ENCODE measurements at regions not wholly inside any gene's neighbourhood (a gene's known extent, or its start where the extent isn't known, plus 50 kb on each side); places are given as distances from the start of the nearest gene placed in this dataset.
"Not testable (repeated sequence)": the region's sequence is repeated elsewhere in the genome, so short reads cannot be mapped to it uniquely, and the experiment has no call there.

GRCh38 chr20:54324652-54325285, 116.9 kb downstream of the PFDN4 start:
- DNase-seq = no peak

DNA sequence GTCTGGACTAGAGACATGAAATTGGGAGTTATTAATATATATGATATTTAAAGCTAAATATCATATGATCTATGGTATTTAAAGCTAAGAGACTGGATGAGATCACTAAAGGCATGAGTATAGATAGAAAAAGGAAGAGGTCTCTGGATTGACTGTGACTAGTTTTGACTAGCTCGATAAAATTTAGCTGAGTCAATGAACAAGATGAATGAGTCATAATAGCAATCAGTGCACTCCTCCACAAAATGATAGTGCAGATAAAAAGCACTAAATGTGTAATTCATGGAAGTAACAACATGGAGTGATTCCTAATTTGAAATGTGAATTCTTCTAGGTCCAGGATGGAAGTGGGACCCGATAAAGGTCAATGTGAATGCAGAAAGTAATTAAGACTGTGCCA, 127.4 kb downstream of the PFDN4 start:
- DNase-seq = no peak

- DNase-seq = no peak
Measured at GRCh38 chr20:54337144-54337543, 129.3 kb downstream of the PFDN4 start.

DNA sequence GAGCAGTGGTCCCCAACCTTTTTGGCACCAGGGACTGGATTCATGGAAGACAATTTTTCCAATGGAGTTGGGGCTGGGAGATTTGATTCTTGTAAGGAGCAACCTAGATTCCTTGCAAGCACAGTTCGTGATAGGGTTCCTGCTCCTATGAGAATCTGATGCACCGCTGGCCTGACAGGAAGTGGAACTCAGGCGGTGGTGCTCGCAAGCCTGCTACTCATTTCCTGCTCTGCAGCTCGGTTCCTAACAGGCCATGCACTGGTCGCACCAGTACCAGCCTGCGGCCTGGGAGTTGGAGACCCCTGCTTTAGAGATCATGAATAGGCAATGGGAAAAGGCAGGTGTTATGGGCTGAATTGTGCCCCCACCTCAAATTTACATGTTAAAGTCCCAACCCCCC, 131.2 kb downstream of the PFDN4 start:
- DNase-seq = no peak

- no peak for DNase-seq
Measured at GRCh38 chr20:54340206-54340605, 132.3 kb downstream of the PFDN4 start.

GRCh38 chr20:54340667-54341081, 132.8 kb downstream of the PFDN4 start:
- no peak for DNase-seq

DNA sequence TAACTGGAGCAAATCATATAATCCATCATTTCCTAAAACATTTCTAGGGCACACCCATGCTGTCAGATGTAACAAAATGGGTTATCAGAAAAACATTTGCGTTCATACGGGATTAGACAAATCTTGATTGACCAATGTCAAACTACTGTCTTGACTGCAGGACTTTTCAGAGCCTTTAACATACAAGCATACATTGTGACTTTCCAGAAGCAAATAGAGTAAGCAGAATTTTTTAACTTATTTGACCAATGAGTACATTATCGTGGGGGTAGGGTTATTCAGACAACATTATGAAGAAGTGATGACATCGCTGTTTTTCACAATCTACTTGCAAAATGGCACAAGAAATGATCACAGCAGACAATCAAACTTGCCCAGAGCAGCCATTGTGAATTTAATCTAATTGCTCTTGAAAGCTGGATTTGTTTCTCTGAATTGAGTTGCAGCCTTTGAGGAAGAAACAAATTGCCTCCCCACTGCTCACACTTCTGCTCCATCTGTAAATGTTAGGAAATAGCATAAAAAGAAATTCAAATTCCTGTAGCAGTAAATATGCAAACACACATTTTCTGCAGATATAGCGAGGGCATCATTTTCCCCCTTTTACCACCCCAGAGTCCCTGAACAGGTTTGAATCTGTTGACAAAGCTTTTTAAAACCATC, 133.0 kb upstream of the DOK5 start:
- DNase-seq = no peak

- no peak for DNase-seq
Measured at GRCh38 chr20:54343099-54343498, 132.3 kb upstream of the DOK5 start.

DNA sequence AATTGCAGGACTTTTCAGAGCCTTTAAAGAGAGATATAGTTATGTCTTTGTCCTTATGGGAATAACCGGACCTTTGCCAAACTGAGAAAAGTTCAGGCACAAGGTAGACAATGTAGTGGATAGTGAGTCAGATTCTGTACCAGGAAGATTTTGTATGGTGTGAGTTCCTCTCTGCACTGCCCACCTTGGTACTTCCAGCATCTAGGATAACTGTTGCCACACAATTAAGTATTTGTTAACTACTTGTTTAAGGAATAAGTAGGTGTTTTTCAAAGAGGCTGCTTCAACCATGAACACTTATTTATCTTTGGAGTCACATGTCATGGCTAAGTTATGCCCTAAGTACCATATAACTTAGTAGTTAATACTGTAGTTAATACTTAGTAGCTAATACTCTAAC, 131.8 kb upstream of the DOK5 start:
- DNase-seq = no peak

DNA sequence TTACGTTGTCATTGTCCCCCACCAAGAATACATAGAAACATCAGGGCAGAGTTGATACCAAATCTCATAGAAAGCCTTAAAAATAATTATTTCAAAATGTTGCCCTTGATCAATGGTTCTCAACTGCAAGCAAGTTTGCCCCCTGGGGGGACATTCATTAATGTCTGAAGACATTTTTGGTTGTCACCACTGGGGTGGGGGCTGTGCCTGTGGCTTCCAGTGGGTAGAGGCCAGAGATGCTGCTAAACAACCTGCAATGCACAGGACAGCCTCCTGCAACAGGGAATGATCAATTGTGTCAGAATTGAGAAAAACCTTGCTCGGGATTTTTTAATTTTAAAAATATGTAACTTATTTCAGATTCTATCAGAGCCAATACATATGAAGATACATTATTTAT, 130.6 kb upstream of the DOK5 start:
- no peak for DNase-seq

GRCh38 chr20:54345301-54345724, 130.1 kb upstream of the DOK5 start:
- no peak for DNase-seq

- DNase-seq = no peak
Measured at GRCh38 chr20:54345821-54346220, 129.6 kb upstream of the DOK5 start.

- no peak for DNase-seq
Measured at GRCh38 chr20:54346276-54346675, 129.1 kb upstream of the DOK5 start.

- DNase-seq = no peak
Measured at GRCh38 chr20:54347166-54347833, 128.1 kb upstream of the DOK5 start.

DNA sequence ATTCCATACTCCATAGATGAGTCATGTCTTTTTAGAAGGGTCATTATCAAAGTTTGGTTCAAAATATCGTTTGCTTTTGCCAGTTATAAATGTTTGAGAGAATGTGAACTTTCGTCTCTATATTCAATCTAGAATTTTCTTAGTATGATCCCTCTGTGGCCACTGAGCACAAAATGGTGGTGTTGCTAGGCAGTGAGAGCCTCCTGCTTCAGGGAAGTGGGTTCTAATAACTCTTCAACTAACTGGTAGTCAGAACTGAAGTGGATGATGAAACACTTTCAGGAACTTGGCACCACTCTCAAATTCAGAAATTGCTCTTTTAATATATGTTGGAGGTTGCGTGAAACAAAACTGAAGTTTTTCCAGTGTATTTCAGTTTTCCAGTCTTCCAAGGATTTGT, 125.0 kb upstream of the DOK5 start:
- no peak for DNase-seq

GRCh38 chr20:54351371-54352136, 123.8 kb upstream of the DOK5 start:
- DNase-seq = no peak

DNA sequence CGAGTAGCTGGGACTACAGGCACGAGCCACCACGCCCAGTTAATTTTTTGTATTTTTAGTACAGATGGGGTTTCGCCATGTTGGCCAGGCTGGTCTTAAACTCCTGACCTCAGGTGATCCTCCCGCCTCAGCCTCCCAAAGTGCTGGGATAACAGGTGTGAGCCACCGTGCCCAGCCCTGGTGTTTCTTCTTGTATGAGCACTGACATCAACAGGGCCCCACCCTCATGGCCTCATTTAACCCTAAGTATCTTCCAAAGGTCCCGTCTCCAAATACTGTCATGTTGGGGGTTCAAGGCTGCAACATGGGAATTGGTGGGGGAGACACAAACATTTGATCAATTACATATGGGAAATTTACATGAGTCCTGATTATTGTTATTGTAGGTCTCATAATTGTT, 122.9 kb upstream of the DOK5 start:
- not testable (repeated sequence) for DNase-seq

GRCh38 chr20:54353292-54353691, 122.1 kb upstream of the DOK5 start:
- DNase-seq = no peak

DNA sequence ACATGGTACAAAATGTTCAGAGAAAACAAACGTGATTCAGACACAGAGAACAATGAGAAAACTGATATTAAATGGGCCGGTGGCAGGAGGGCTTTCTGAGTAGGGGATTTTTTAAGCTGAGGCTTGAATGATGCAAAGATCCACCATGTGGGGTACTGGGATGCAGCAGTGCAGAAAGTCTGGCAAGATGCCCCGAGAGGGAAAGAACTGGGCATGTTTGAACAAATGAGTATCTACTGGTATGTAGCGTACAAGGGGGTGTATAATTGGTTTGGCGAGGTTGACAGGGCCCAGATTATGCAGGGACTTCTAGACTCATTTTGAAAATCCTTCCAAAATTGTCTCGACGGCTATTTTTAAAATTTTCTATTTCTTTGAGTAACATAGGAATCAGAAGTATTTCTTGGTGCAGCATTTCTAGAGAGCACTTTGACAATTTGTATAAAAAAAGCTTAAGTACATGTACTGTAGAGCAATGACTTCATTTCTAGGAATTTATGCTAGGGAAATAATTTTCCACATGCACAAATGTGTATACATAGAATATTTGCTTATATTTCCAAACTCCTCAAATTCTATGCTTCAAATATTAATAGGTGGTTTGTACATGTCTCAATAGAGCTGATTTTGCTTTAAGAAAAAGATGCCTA, 119.6 kb upstream of the DOK5 start:
- DNase-seq = peak; percentile 27

DNA sequence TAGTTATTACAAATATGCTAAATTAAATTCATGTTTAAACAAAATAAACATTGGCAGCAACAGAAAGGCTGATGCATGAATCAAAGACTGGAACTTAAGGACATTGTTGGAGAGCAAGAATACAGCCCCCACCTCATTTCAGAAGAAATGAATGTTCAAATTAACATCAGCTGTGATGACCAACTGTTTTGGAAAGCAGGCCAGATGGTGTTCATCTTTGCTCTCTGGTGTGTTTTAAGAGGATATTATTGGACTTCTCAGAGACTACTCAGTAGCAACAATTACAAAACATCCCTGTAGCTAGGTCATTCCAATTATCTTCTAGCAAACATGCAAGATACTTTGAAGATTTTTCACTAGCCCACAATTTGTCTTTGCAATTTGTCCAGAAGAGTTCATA, 118.6 kb upstream of the DOK5 start:
- DNase-seq = no peak

DNA sequence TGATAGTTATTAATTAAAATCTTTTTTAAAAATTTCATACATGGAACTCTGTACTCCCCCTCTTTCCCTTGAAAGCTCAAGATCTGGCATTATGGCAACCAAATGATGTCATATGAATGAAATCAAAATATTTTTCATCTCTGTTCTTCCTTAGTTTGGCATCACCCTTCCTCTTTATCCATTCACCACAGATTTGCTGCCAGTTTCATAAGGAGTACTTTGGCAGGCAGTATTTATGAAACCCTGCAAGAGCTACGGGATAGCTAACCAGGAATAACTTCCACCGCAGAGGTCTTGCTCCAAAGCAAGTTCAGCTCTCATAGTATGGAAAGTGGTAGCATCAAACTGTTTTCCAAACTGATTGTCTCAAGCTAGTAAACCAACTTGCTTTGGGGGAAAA, 113.9 kb upstream of the DOK5 start:
- DNase-seq = no peak

- DNase-seq = no peak
Measured at GRCh38 chr20:54362283-54362682, 113.1 kb upstream of the DOK5 start.

GRCh38 chr20:54364365-54364764, 111.0 kb upstream of the DOK5 start:
- no peak for DNase-seq

All from right hindlimb (tissue), 1 donor.